IPS-15b (cell line): ENCODE measurements at regions not wholly inside any gene's neighbourhood (a gene's known extent, or its start where the extent isn't known, plus 50 kb on each side); places are given as distances from the start of the nearest gene placed in this dataset.

Experiments
- H3K27me3 ChIP-seq: one replicate; pipeline ENCODE4 v1.6.1; 2013; ENCODE audit warnings: low read length; ENCODE audit not compliant: control insufficient read depth, insufficient read depth
- H3K36me3 ChIP-seq: one replicate; pipeline ENCODE4 v1.6.1; 2013; ENCODE audit warnings: low read length; ENCODE audit not compliant: control insufficient read depth, insufficient read depth
- H3K4me1 ChIP-seq: one replicate; pipeline ENCODE4 v1.6.1; 2013; ENCODE audit warnings: mild to moderate bottlenecking, low read length; ENCODE audit not compliant: control insufficient read depth, insufficient read depth
- H3K4me3 ChIP-seq: one replicate; pipeline ENCODE4 v1.5.1; 2013; ENCODE audit warnings: low read depth, low read length
- H3K9ac ChIP-seq: one replicate; pipeline ENCODE4 v1.6.1; 2013; ENCODE audit warnings: low read depth, mild to moderate bottlenecking, low read length
- H3K9me3 ChIP-seq: one replicate; pipeline ENCODE4 v1.6.1; 2013; ENCODE audit warnings: mild to moderate bottlenecking, low read length; ENCODE audit not compliant: control insufficient read depth, insufficient read depth

GRCh38 chr12:77299910-77300669 lies 234.7 kb upstream of the E2F7 start:
- H3K4me3 ChIP-seq = no peak overlapping the region
- no peaks in the 10 kb centered on the region for H3K36me3 ChIP-seq
- H3K27me3 ChIP-seq = no peaks in the 10 kb centered on the region
- no peaks in the 10 kb centered on the region for H3K4me1 ChIP-seq
- H3K9me3 ChIP-seq = no peaks in the 10 kb centered on the region
- no peak overlapping the region for H3K9ac ChIP-seq

DNA sequence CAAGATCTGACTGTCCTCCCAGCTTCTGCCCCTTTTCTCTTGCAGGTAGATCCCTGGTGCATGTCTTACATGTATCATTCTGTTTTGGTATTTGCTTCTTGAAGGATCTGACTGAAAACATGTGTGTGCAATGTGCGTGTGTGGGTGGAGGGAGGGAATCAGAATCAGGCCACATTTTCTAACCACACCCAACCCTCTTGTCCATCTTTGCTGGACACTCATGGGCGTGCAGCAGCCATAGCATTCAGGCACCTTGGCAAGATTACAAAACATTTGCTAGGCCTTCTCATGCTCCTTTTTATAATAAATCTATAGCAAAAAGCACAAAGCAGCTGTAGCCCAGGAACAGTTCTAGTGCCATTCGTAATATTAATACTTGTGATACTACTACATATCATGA lies 233.6 kb upstream of the E2F7 start:
- Histone ChIP-seq H3K4me3 (no peak overlapping the region), H3K36me3 (no peaks in the 10 kb centered on the region), H3K9ac (no peak overlapping the region), H3K27me3 (no peaks in the 10 kb centered on the region), H3K4me1 (no peaks in the 10 kb centered on the region), H3K9me3 (no peaks in the 10 kb centered on the region)

DNA sequence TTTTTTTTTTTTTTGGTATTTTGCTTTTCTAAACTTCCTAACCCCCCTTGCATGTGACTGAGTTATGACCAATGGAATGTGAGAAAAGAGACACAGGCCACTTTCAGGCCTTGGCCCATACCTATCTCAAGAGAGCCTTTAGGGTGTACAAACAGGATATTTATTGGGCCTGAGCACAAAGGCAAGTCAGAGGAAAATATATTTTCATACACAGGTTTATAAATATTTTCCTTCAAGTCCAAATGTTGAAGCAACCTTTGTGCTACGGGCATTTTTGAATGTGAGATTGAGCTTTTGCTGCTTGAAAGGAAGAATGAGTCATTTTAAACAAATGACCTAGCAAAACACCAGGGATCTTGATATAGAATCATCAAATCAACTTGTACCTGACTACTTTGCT lies 228.6 kb upstream of the E2F7 start:
- Histone ChIP-seq H3K4me1 (no peaks in the 10 kb centered on the region), H3K9ac (no peak overlapping the region), H3K4me3 (no peak overlapping the region), H3K9me3 (no peaks in the 10 kb centered on the region), H3K36me3 (no peaks in the 10 kb centered on the region), H3K27me3 (no peaks in the 10 kb centered on the region)

GRCh38 chr12:77274926-77275325 lies 209.6 kb upstream of the E2F7 start:
- Histone ChIP-seq H3K27me3 (no peaks in the 10 kb centered on the region), H3K4me1 (peaks cover 5% of the 10 kb centered on the region), H3K9ac (no peak overlapping the region), H3K9me3 (no peaks in the 10 kb centered on the region), H3K4me3 (no peak overlapping the region), H3K36me3 (no peaks in the 10 kb centered on the region)

- Histone ChIP-seq H3K36me3 (no peaks in the 10 kb centered on the region), H3K9ac (no peak overlapping the region), H3K27me3 (no peaks in the 10 kb centered on the region), H3K4me1 (peaks cover 7% of the 10 kb centered on the region), H3K9me3 (no peaks in the 10 kb centered on the region), H3K4me3 (no peak overlapping the region)
Observed at GRCh38 chr12:77273898-77274297, 208.5 kb upstream of the E2F7 start.

GRCh38 chr12:77256956-77257355 lies 191.6 kb upstream of the E2F7 start:
- H3K27me3 ChIP-seq = no peaks in the 10 kb centered on the region
- no peaks in the 10 kb centered on the region for H3K9me3 ChIP-seq
- no peaks in the 10 kb centered on the region for H3K36me3 ChIP-seq
- H3K4me3 ChIP-seq = no peak overlapping the region
- H3K9ac ChIP-seq = no peak overlapping the region
- no peaks in the 10 kb centered on the region for H3K4me1 ChIP-seq

DNA sequence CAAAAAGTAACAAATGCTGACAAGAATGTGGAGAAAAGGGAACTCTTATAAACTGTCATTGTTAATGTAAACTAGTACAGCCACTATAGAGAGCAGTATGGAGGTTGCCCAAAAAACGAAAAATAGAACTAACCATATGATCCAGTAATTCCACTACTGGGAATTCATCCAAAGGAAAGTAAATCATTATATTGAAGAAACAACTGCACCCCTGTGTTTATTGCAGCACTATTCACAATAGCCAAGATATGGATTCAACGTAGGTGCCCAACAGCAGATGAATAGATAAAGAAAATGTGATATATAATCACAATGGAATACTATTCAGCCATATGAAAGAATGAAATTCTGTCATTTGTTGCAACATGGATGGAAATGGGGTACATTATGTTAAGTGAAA lies 188.0 kb upstream of the E2F7 start:
- Histone ChIP-seq H3K9ac (no peak overlapping the region), H3K9me3 (no peaks in the 10 kb centered on the region), H3K4me1 (no peaks in the 10 kb centered on the region), H3K27me3 (no peaks in the 10 kb centered on the region), H3K36me3 (no peaks in the 10 kb centered on the region), H3K4me3 (no peak overlapping the region)

DNA sequence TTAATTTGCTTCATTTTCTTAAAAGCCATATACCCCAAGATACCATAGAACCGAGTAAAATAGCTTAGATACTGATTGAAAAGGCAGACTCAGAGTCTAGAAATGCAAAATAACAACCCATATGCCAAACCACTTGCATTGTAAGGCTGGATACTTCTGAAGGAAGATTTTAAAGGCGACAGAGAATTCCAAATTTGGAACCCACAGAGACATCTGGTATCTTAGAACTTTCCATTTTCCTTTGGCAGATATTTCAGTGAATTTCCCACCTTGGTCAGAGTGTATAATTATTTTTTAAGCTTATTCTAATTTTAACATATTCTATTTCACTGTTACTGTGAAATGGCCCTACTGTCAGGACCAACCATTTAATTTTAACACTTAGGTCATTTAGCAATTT lies 186.4 kb upstream of the E2F7 start:
- H3K4me3 ChIP-seq = no peak overlapping the region
- no peaks in the 10 kb centered on the region for H3K36me3 ChIP-seq
- H3K4me1 ChIP-seq = no peaks in the 10 kb centered on the region
- H3K9ac ChIP-seq = no peak overlapping the region
- H3K27me3 ChIP-seq = no peaks in the 10 kb centered on the region
- H3K9me3 ChIP-seq = no peaks in the 10 kb centered on the region

GRCh38 chr12:77249892-77250291 lies 184.5 kb upstream of the E2F7 start:
- Histone ChIP-seq H3K9ac (no peak overlapping the region), H3K9me3 (no peaks in the 10 kb centered on the region), H3K4me3 (no peak overlapping the region), H3K4me1 (no peaks in the 10 kb centered on the region), H3K27me3 (no peaks in the 10 kb centered on the region), H3K36me3 (no peaks in the 10 kb centered on the region)

- Histone ChIP-seq H3K9ac (no peak overlapping the region), H3K36me3 (no peaks in the 10 kb centered on the region)
Observed at GRCh38 chr12:77248036-77248435, 182.7 kb upstream of the E2F7 start.

DNA sequence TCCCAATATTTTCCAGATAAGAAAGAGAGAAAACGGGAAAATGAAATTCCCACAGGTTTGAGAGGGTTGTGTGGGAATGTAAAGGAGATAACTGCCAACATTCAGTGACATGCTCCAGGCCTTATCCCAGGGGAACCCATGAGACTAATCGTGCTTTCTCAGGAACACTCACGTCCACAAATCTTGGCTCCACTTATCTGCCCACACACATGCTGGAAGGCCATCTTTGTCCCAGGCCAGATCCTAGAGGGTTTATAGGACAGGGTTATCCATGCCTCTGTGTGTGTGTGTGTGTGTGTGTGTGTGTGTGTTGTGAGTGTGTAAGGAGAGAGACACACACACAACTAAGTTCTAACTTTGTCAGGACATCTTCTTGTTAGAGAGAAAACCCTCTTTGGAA lies 182.2 kb upstream of the E2F7 start:
- Histone ChIP-seq H3K4me3 (no peak overlapping the region), H3K36me3 (no peaks in the 10 kb centered on the region), H3K9me3 (no peaks in the 10 kb centered on the region), H3K9ac (no peak overlapping the region), H3K27me3 (no peaks in the 10 kb centered on the region), H3K4me1 (no peaks in the 10 kb centered on the region)

More at GRCh38 chr12:77248036-77248435, 182.7 kb upstream of the E2F7 start:
- Histone ChIP-seq H3K4me1 (no peaks in the 10 kb centered on the region), H3K9me3 (no peaks in the 10 kb centered on the region), H3K4me3 (no peak overlapping the region), H3K27me3 (no peaks in the 10 kb centered on the region)

- Histone ChIP-seq H3K4me1 (peaks cover under 1% of the 10 kb centered on the region), H3K9ac (no peak overlapping the region), H3K9me3 (no peaks in the 10 kb centered on the region), H3K27me3 (no peaks in the 10 kb centered on the region), H3K36me3 (no peaks in the 10 kb centered on the region), H3K4me3 (no peak overlapping the region)
Observed at GRCh38 chr12:77243345-77243744, 178.0 kb upstream of the E2F7 start.
